Dedifferentiated amniotic fluid mesenchymal stem cell (primary cell): ENCODE measurements at regions not wholly inside any gene's neighbourhood (a gene's known extent, or its start where the extent isn't known, plus 50 kb on each side); places are given as distances from the start of the nearest gene placed in this dataset.

Source experiments
- DNase-seq: peaks from one replicate; pipeline ENCODE4 v3.0.0-alpha.2; 2016; ENCODE audit errors: extremely low spot score

- no peak for DNase-seq
These were observed 311.3 kb upstream of the ADGRL2 start for GRCh38 chr1:81489372-81489934.

GRCh38 chr1:81484284-81484683 is 316.4 kb upstream of the ADGRL2 start:
- DNase-seq = no peak

DNA sequence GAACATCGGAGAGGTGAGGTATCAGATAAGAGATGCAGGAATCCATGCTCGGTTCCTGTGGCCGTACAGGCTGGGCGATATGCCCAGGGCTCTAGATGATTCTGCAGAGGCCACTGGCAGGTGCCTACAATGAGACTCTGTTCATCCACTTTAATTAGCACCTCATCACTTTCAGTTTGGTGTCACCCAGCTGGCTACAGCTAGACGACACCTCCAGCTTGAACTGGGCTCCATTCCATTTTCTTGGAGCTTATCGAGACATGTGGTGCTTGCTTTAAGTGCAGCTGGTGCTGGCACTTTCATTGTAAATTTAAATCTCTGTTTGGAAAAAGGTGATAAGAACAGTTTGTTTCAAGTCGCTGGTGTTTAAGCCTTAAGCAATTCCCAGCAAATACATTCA is 322.5 kb upstream of the ADGRL2 start:
- DNase-seq = no peak

DNA sequence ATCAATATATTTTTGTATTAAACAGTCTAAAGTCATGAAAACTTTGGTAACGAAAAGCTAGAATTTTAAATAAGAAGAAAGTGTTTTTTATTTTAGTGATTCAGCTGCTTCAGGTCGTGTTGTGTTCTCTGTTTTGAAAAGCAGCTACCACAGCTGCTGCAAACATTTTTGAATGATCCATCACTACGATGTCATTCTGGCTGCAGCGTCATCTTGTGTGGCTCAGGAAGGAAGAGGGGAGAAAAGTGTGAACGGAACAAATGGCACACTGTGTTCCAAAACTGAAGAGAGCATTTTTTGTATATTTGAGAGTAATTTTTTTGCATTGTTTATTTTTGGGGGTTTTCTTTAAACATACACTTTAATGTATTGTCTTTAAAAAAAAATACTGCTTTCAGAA is 323.0 kb upstream of the ADGRL2 start:
- no peak for DNase-seq

DNA sequence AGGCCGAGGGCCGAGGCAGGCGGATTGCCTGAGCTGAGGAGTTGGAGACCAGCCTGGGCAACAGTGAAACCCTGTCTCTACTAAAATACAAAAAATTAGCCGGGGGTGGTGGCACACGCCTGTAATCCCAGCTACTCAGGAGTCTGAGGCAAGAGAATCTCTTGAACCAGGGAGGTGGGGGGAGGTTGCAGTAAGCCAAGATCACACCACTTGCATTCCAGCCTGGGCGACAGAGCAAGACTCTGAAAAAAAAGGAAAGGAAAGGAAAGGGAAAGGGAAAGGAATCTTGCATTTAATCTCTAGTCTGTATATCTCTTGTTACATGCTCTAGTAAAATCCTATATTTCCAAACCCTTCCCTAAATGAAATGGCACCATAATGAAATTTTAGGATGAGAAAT is 328.3 kb upstream of the ADGRL2 start:
- DNase-seq = no peak

GRCh38 chr1:81471255-81471654 is 329.5 kb upstream of the ADGRL2 start:
- no peak for DNase-seq

GRCh38 chr1:81470275-81470674 is 330.5 kb upstream of the ADGRL2 start:
- no peak for DNase-seq

GRCh38 chr1:81467383-81467782 is 333.4 kb upstream of the ADGRL2 start:
- no peak for DNase-seq

- DNase-seq = no peak
These were observed 333.8 kb upstream of the ADGRL2 start for GRCh38 chr1:81466961-81467360.

DNA sequence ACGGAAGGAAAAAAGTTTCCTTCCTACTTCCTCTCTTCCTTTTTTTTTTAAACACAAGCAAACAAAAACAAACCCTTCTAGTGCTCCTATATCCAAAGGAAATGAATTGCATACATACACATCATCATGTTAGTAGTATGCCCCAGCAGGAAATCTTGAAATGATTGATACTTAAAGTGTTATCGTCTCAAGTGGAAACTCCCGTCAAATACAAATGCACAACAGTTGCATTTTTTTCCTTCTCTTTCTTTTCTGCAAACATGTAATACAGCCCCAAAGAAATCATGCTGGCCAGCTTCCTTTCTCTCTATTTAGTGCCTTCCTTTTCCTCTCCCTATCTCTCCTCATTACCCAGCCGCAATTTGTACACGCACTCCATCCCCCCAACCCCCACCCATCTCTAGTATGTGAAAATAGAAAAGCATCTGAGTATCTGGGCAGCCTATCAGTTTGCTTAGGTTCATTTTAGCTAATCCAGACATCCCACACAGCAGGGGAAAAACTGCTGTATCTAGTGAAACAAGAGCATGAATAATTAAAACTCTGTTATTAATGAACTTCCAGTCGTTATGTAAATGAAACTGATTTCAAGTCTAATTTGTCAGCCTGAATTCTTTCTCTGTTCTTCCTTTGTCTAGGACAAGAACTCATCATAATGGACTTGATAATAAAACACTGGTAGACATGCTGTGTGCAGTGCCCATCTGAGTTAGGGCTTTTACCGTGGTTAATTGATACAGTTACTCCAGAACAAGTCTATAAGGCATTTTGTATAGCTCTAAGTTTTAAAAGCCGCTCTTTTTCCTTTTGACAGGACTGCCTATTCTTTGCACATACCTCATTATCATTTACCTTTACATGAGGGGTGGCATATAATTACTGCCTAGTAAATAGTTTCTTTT is 336.5 kb upstream of the ADGRL2 start:
- DNase-seq = no peak

- no peak for DNase-seq
These were observed 341.7 kb upstream of the ADGRL2 start for GRCh38 chr1:81459043-81459442.

DNA sequence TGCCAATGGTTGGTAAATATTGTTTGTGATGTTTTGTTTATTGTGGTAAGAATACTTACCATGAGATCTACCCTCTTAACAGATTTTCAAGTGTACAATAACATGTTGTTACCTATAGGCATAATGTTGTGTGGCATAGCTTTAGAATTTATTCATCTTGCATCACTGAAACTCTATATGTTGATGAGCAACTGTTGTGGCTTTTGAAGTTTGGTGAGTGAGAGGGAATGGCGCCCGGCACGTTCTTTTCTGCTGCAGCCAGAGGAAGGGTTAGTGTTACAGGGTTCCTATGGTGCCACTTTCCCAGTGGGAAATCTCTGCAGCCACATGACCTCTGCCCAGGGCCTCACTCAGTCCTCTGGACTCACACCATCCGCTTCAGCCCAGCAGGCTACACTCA is 342.5 kb upstream of the ADGRL2 start:
- no peak for DNase-seq

- no peak for DNase-seq
These were observed 345.3 kb upstream of the ADGRL2 start for GRCh38 chr1:81455481-81455880.

GRCh38 chr1:81453971-81454370 is 346.8 kb upstream of the ADGRL2 start:
- DNase-seq = no peak

DNA sequence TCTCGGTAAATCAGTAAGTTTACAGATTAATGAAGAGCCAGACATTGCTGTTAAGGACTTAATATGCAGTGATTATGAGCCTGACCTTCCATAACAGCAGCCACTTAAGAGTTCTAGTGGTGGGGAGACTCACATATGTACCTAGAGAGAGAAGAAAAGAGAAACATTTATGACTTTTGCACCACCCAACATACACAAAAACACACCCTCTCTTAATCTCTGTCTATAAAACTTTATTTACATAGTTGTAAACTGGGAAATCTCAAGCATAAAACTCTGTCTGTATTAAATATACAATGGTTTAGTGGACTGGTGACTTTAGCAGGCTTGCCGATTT is 347.4 kb upstream of the ADGRL2 start:
- no peak for DNase-seq

GRCh38 chr1:81452693-81453366 is 347.9 kb upstream of the ADGRL2 start:
- DNase-seq = no peak

- DNase-seq = no peak
These were observed 350.9 kb upstream of the ADGRL2 start for GRCh38 chr1:81449786-81450185.

- no peak for DNase-seq
These were observed 354.6 kb upstream of the ADGRL2 start for GRCh38 chr1:81446000-81446669.

- DNase-seq = no peak
These were observed 357.4 kb upstream of the ADGRL2 start for GRCh38 chr1:81443288-81443687.

GRCh38 chr1:81439046-81439823 is 361.5 kb upstream of the ADGRL2 start:
- DNase-seq = no peak

DNA sequence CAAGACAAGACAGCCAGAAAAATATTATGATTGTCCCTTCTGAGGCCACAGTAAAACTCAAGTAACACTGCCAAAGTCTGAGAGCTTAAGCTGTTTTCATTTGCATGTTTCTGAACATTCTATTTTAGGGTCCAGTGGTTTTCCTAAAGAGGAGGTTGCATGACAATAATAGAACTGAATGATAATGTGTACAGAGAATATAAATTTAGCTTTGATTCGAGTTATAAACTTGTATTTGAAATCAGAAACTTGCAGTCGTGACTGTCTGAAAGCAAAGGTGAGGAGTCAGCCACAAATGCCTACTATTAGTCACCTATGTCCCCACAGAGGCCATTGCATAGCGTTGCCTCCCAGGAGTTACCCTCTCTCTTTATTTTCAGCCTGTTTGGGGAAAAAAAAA is 363.1 kb upstream of the ADGRL2 start:
- no peak for DNase-seq

- no peak for DNase-seq
These were observed 363.5 kb upstream of the ADGRL2 start for GRCh38 chr1:81437213-81437612.
